GM12874 (cell line): ENCODE measurements at regions not wholly inside any gene's neighbourhood (a gene's known extent, or its start where the extent isn't known, plus 50 kb on each side); places are given as distances from the start of the nearest gene placed in this dataset.

Experiments used
- CTCF ChIP-seq: IDR thresholded peaks from 2 replicates; pipeline ENCODE4 v1.5.1; 2011; ENCODE audit warnings: low read depth, mild to moderate bottlenecking, control low read depth, low read length, moderate library complexity; ENCODE audit not compliant: insufficient read depth

DNA sequence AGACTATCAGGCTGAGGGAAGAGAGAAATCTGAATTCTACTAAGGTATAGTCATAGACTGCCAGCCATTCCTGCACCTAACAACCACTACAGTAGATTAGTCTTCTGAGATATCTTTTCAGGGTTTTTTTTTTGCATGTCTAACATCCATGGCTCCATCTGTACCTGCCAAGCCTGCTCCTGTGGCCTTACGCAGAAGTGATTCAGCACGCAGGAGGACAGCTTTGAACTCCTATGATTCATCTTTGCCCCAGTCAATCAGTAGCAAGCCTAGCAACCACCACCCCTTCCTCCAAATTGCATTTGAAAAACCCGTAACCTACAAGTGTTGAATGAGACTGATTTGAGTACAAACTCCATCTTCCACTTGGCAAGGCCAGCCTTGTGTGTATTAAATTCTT, 520.7 kb upstream of the HS3ST1 start:
- TF ChIP-seq CTCF, result no peak

- TF ChIP-seq CTCF, result no peak
These were observed 509.2 kb upstream of the HS3ST1 start for GRCh38 chr4:11937941-11938340.

- no peak for TF ChIP-seq CTCF
These were observed 502.6 kb upstream of the HS3ST1 start for GRCh38 chr4:11931266-11931820.

GRCh38 chr4:11929080-11929479, 500.4 kb upstream of the HS3ST1 start:
- no peak for TF ChIP-seq CTCF

- TF ChIP-seq CTCF, result no peak
These were observed 490.6 kb upstream of the HS3ST1 start for GRCh38 chr4:11919316-11919715.

DNA sequence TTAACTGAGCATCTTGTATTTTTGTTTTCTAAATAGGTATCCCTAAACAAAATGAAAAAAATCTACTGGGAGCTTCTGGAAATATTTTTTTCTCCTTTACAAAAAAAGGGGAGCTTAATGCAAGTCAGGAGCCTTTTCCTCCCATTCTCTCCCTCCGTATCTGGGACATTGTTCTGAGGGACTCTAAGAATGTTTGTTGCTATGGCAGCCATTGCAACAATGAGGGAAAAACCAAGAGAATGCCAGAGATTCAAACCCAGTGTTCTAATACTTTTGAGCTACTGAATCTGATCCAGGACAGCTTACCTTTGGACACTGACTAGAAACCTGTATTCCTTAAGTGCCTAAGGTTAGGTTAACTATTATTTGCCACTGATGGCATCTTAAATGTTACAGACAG, 485.7 kb upstream of the HS3ST1 start:
- TF ChIP-seq CTCF, result no peak

GRCh38 chr4:11912886-11913285, 484.2 kb upstream of the HS3ST1 start:
- TF ChIP-seq CTCF, result no peak

- TF ChIP-seq CTCF, result no peak
These were observed 482.1 kb upstream of the HS3ST1 start for GRCh38 chr4:11910812-11911211.
